GM18520 (cell line): ENCODE measurements at regions not wholly inside any gene's neighbourhood (a gene's known extent, or its start where the extent isn't known, plus 50 kb on each side); places are given as distances from the start of the nearest gene placed in this dataset.
"Not testable (repeated sequence)": the region's sequence is repeated elsewhere in the genome, so short reads cannot be mapped to it uniquely, and the experiment has no call there.

ENCODE experiments used
- ATAC-seq: cut with Tn5 transposase; IDR thresholded peaks from one replicate; pipeline ENCODE4 v1.9.1; 2021; ENCODE audit not compliant: unreplicated experiment

GRCh38 chr2:64742678-64743077 lies 89.0 kb upstream of the SERTAD2 start:
- no peak for ATAC-seq

GRCh38 chr2:64743739-64744330 lies 90.1 kb upstream of the SERTAD2 start:
- no peak for ATAC-seq

- no peak for ATAC-seq
These were observed 91.8 kb upstream of the SERTAD2 start for GRCh38 chr2:64745562-64745961.

- not testable (repeated sequence) for ATAC-seq
These were observed 94.0 kb upstream of the SERTAD2 start for GRCh38 chr2:64747690-64748091.

- no peak for ATAC-seq
These were observed 94.4 kb upstream of the SERTAD2 start for GRCh38 chr2:64748147-64748546.

GRCh38 chr2:64748561-64748960 lies 94.8 kb upstream of the SERTAD2 start:
- no peak for ATAC-seq

- no peak for ATAC-seq
These were observed 95.7 kb upstream of the SERTAD2 start for GRCh38 chr2:64749446-64749845.

- no peak for ATAC-seq
These were observed 96.5 kb upstream of the SERTAD2 start for GRCh38 chr2:64750001-64750816.

GRCh38 chr2:64750817-64751285 lies 97.1 kb upstream of the SERTAD2 start:
- ATAC-seq = peak; percentile 72

- peak; percentile 77 for ATAC-seq
These were observed 97.9 kb upstream of the SERTAD2 start for GRCh38 chr2:64751286-64752260.

- ATAC-seq = no peak
These were observed 99.7 kb upstream of the SERTAD2 start for GRCh38 chr2:64753399-64753798.

- ATAC-seq = no peak
These were observed 100.9 kb upstream of the SERTAD2 start for GRCh38 chr2:64754570-64754969.

GRCh38 chr2:64757126-64757525 lies 103.4 kb upstream of the SERTAD2 start:
- ATAC-seq = no peak

- no peak for ATAC-seq
These were observed 106.4 kb upstream of the SERTAD2 start for GRCh38 chr2:64760128-64760527.

GRCh38 chr2:64762301-64762997 lies 108.7 kb upstream of the SERTAD2 start:
- no peak for ATAC-seq

- no peak for ATAC-seq
These were observed 109.4 kb upstream of the SERTAD2 start for GRCh38 chr2:64763126-64763525.

GRCh38 chr2:64765160-64765805 lies 111.6 kb upstream of the SERTAD2 start:
- no peak for ATAC-seq

GRCh38 chr2:64766841-64767669 lies 113.3 kb upstream of the SERTAD2 start:
- no peak for ATAC-seq
